ENCODE measurements at regions not wholly inside any gene's neighbourhood (a gene's known extent, or its start where the extent isn't known, plus 50 kb on each side); places are given as distances from the start of the nearest gene placed in this dataset.
A peak's percentile ranks its signal among the peaks of the same experiment; 100 is the strongest.
"Not testable (repeated sequence)": the region's sequence is repeated elsewhere in the genome, so short reads cannot be mapped to it uniquely, and the experiment has no call there.

DNA sequence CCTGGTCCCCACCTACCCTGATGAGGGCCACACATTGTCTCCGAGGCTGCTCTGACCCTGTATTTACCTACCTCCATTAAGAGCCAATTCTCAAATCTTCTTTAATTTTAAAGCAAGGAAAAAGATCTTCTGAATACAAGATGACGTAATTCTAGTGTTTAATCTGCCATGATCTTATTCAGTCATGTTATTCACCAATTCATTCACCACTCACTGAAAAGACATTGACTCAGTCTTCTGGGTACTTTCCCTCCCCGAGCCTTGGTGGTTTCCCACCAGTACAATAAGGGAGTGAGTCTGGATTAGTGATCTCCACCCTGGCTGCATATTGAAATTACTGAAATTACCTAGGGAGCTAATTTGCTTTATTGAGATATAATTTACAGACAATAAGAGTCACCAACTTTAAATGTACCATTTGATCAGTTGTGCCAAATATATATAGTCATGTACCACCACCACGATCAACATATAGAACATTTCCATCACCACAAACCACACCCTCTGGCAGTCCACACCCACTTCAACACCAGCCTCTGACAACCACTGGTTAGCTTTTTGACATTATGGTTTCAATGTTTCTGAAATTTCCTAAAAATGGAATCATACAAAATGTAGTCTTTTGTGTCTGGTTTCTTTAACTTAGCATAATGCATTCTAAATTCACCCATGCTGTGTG lies 117.5 kb upstream of the UNC5B start:
- Mint-ChIP-seq H3K27me3 (ENCODE audit: unreplicated experiment) (peaks cover 76% of the 10 kb centered on the region), H3K4me1 (ENCODE audit: unreplicated experiment) (no peaks in the 10 kb centered on the region), H3K4me3 (ENCODE audit: unreplicated experiment) (no peak overlapping the region), H3K9me3 (ENCODE audit: unreplicated experiment) (no peaks in the 10 kb centered on the region), H3K27ac (ENCODE audit: unreplicated experiment) (no peak overlapping the region), H3K36me3 (ENCODE audit: unreplicated experiment) (no peaks in the 10 kb centered on the region)
- TF ChIP-seq, protein P1, sequence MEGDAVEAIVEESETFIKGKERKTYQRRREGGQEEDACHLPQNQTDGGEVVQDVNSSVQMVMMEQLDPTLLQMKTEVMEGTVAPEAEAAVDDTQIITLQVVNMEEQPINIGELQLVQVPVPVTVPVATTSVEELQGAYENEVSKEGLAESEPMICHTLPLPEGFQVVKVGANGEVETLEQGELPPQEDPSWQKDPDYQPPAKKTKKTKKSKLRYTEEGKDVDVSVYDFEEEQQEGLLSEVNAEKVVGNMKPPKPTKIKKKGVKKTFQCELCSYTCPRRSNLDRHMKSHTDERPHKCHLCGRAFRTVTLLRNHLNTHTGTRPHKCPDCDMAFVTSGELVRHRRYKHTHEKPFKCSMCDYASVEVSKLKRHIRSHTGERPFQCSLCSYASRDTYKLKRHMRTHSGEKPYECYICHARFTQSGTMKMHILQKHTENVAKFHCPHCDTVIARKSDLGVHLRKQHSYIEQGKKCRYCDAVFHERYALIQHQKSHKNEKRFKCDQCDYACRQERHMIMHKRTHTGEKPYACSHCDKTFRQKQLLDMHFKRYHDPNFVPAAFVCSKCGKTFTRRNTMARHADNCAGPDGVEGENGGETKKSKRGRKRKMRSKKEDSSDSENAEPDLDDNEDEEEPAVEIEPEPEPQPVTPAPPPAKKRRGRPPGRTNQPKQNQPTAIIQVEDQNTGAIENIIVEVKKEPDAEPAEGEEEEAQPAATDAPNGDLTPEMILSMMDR (IDR thresholded peaks at IDR 0.05) = no peak
- no peak for DNase-seq (ENCODE audit: extremely low spot score, unreplicated experiment)

DNA sequence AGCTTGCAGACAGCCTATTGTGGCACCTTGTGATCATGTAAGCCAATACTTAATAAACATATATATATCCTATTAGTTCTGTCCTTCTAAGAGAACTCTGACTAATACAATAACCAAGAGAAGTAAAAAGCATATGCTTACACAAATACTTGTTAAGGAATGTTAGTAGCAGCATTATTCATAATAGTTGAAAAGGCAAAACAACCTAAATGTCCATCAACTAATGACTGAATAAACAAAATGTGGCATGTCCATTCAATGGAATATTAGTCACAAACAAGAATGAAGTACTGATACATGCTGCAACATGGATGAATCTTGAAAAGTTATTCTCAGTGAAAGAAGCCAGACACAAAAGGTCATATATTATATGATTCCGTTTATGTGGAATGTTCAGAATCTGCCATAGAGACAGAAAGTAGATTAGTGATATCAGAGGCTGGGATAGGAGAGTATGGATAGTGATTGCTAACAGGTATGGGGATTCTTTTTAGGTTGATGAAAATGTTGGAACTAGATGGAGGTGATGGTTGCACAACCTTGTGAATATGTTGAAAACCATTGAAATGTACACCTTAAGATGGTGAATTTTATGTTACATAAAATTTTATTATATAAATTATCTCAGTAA lies 112.5 kb upstream of the UNC5B start:
- DNase-seq (ENCODE audit: extremely low spot score, unreplicated experiment) = no peak
- TF ChIP-seq, protein P1 (IDR thresholded peaks at IDR 0.05) = no peak
- Mint-ChIP-seq H3K36me3 (ENCODE audit: unreplicated experiment) (no peaks in the 10 kb centered on the region), H3K27me3 (ENCODE audit: unreplicated experiment) (peaks cover 76% of the 10 kb centered on the region), H3K9me3 (ENCODE audit: unreplicated experiment) (no peaks in the 10 kb centered on the region), H3K27ac (ENCODE audit: unreplicated experiment) (no peak overlapping the region), H3K4me3 (ENCODE audit: unreplicated experiment) (no peak overlapping the region), H3K4me1 (ENCODE audit: unreplicated experiment) (no peaks in the 10 kb centered on the region)

DNA sequence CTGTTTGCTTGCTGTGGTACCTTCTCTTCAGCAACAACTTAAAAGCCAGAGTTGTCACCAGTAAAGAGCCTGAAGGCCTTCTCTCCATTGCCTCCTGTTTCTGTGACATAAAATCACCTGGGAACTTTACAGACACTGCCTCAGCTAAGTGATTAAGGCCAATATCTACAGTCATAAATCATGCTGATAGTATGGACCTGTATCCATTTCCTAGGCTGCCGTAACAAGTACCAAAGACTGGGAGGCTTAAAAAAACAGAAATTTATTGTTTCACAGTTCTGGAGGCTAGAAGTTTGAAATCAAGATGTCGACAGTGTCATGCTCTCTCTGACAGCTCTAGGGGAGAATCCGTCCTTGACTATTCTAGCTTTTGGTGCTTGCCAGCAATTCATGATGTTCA lies 108.4 kb upstream of the UNC5B start:
- Mint-ChIP-seq H3K27ac (ENCODE audit: unreplicated experiment) (no peak overlapping the region), H3K36me3 (ENCODE audit: unreplicated experiment) (no peaks in the 10 kb centered on the region), H3K9me3 (ENCODE audit: unreplicated experiment) (no peaks in the 10 kb centered on the region), H3K27me3 (ENCODE audit: unreplicated experiment) (peaks cover 61% of the 10 kb centered on the region), H3K4me1 (ENCODE audit: unreplicated experiment) (no peaks in the 10 kb centered on the region), H3K4me3 (ENCODE audit: unreplicated experiment) (no peak overlapping the region)
- no peak for DNase-seq (ENCODE audit: extremely low spot score, unreplicated experiment)
- TF ChIP-seq, protein P1 (IDR thresholded peaks at IDR 0.05) = no peak

DNA sequence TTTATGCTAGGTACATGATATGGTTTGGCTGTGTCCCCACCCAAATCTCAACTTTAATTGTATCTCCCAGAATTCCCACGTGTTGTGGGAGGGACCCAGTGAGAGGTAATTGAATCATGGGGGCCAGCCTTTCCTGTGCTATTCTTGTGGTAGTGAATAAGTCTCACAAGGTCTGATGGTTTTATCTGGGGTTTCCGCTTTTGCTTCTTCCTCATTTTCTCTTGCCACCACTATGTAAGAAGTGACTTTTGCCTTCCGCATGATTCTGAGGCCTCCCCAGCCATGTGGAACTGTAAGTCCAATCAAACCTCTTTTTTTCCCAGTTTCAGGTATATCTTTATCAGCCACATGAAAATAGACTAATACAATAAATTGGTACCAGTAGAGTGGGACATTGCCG lies 106.2 kb upstream of the UNC5B start:
- not testable (repeated sequence) for H3K9me3 Mint-ChIP-seq (ENCODE audit: unreplicated experiment); H3K27ac Mint-ChIP-seq (ENCODE audit: unreplicated experiment); DNase-seq (ENCODE audit: extremely low spot score, unreplicated experiment); H3K36me3 Mint-ChIP-seq (ENCODE audit: unreplicated experiment); H3K4me1 Mint-ChIP-seq (ENCODE audit: unreplicated experiment); H3K4me3 Mint-ChIP-seq (ENCODE audit: unreplicated experiment)
- H3K27me3 Mint-ChIP-seq (ENCODE audit: unreplicated experiment) = peaks cover 60% of the 10 kb centered on the region

DNA sequence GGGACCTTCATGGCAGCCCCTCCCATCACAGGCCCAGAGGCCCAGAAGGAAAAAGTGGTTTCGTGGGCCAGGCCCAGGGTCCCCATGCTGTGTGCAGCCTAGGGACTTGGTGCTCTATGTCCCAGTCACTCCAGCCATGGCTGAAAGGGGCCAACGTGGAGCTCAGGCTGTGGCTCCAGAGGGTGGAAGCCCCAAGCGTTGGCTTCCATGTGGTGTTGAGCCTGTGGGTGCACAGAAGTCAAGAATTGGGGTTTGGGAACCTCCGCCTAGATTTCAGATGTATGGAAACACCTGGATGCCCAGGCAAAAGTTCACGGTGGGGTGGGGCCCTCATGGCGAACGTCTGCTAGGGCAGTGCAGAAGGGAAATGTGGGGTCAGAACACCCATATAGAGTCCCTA lies 105.3 kb upstream of the UNC5B start:
- DNase-seq (ENCODE audit: extremely low spot score, unreplicated experiment) = peak; percentile 64
- H3K27me3 Mint-ChIP-seq (ENCODE audit: unreplicated experiment) = peaks cover 59% of the 10 kb centered on the region
- H3K36me3 Mint-ChIP-seq (ENCODE audit: unreplicated experiment); H3K4me1 Mint-ChIP-seq (ENCODE audit: unreplicated experiment); H3K27ac Mint-ChIP-seq (ENCODE audit: unreplicated experiment); H3K9me3 Mint-ChIP-seq (ENCODE audit: unreplicated experiment); H3K4me3 Mint-ChIP-seq (ENCODE audit: unreplicated experiment): not testable (repeated sequence)

DNA sequence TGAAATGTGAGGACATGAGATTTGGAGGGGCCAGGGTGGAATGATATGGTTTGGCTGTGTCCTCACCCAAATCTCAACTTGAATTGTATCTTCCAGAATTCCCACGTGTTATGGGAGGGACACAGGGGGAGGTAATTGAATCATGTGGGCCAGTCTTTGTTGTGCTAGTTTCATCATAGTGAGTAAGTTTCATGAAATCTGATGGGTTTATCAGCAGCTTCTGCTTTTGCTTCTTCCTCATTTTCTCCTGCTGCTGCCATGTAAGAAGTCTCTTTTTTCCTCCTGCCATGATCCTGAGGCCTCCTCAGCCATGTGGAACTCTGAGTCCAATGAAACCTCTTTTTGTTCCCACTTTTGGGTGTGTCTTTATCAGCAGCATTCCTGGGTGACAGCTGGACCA lies 104.3 kb upstream of the UNC5B start:
- H3K27me3 Mint-ChIP-seq (ENCODE audit: unreplicated experiment) = peaks cover 54% of the 10 kb centered on the region
- DNase-seq (ENCODE audit: extremely low spot score, unreplicated experiment); H3K9me3 Mint-ChIP-seq (ENCODE audit: unreplicated experiment); H3K4me3 Mint-ChIP-seq (ENCODE audit: unreplicated experiment); H3K27ac Mint-ChIP-seq (ENCODE audit: unreplicated experiment); H3K4me1 Mint-ChIP-seq (ENCODE audit: unreplicated experiment); H3K36me3 Mint-ChIP-seq (ENCODE audit: unreplicated experiment): not testable (repeated sequence)

Data from osteocyte (in vitro differentiated cells).